ENCODE measurements at regions not wholly inside any gene's neighbourhood (a gene's known extent, or its start where the extent isn't known, plus 50 kb on each side); places are given as distances from the start of the nearest gene placed in this dataset.

GRCh38 chr1:219398815-219399396, 214.0 kb downstream of the ZC3H11B start:
- POLR2A ChIA-PET = no interaction called here
- Mint-ChIP-seq H3K4me1 (ENCODE audit: low read depth) (no peaks in the 10 kb centered on the region), H3K4me3 (no peak overlapping the region), H3K9me3 (peaks cover 30% of the 10 kb centered on the region), H3K27ac (no peak overlapping the region), H3K36me3 (ENCODE audit: low read depth) (no peaks in the 10 kb centered on the region), H3K27me3 (no peaks in the 10 kb centered on the region)
- TF ChIP-seq CTCF (IDR thresholded peaks at IDR 0.05) = no peak
- intact Hi-C loops (cut with micrococcal nuclease) = no loop called here
- ATAC-seq = no peak
- DNase-seq = no peak
- CTCF ChIA-PET = no interaction called here

- no peaks in the 10 kb centered on the region for H3K36me3 Mint-ChIP-seq (ENCODE audit: low read depth)
- no peak for TF ChIP-seq CTCF (IDR thresholded peaks at IDR 0.05)
- H3K27me3 Mint-ChIP-seq = no peaks in the 10 kb centered on the region
- DNase-seq = no peak
- H3K9me3 Mint-ChIP-seq = peaks cover 34% of the 10 kb centered on the region
- ChIA-PET CTCF (interaction anchor here (1.1 kb wide), 1 partner anchor 11 kb away, joined by 4 read pairs; no protein-coding TSS in a partner anchor), POLR2A (no interaction called here)
- no peak overlapping the region for H3K4me3 Mint-ChIP-seq
- H3K27ac Mint-ChIP-seq = no peak overlapping the region
- ATAC-seq = no peak
- intact Hi-C loops (cut with micrococcal nuclease) = no loop called here
- no peaks in the 10 kb centered on the region for H3K4me1 Mint-ChIP-seq (ENCODE audit: low read depth)
These were observed 215.4 kb downstream of the ZC3H11B start for GRCh38 chr1:219397511-219397910.

GRCh38 chr1:219391297-219391696, 217.6 kb downstream of the LYPLAL1 start:
- no peak overlapping the region for H3K27ac Mint-ChIP-seq
- POLR2A ChIA-PET = no interaction called here
- no peak overlapping the region for H3K4me3 Mint-ChIP-seq
- no peak for DNase-seq
- intact Hi-C loops (cut with micrococcal nuclease) = no loop called here
- H3K4me1 Mint-ChIP-seq (ENCODE audit: low read depth) = no peaks in the 10 kb centered on the region
- peaks cover 17% of the 10 kb centered on the region for H3K9me3 Mint-ChIP-seq
- ATAC-seq = no peak
- CTCF ChIA-PET = interaction anchor here (0.6 kb wide), 1 partner anchor 53 kb away, joined by 3 read pairs; no protein-coding TSS in a partner anchor
- TF ChIP-seq CTCF (IDR thresholded peaks at IDR 0.05) = no peak
- no peaks in the 10 kb centered on the region for H3K36me3 Mint-ChIP-seq (ENCODE audit: low read depth)
- H3K27me3 Mint-ChIP-seq = no peaks in the 10 kb centered on the region

- H3K4me3 Mint-ChIP-seq = no peak overlapping the region
- no peaks in the 10 kb centered on the region for H3K4me1 Mint-ChIP-seq (ENCODE audit: low read depth)
- CTCF ChIA-PET = no interaction called here
- H3K27me3 Mint-ChIP-seq = no peaks in the 10 kb centered on the region
- TF ChIP-seq CTCF (IDR thresholded peaks at IDR 0.05) = no peak
- H3K27ac Mint-ChIP-seq = no peak overlapping the region
- ATAC-seq (no peak), DNase-seq (no peak)
- POLR2A ChIA-PET = no interaction called here
- H3K9me3 Mint-ChIP-seq = no peaks in the 10 kb centered on the region
- H3K36me3 Mint-ChIP-seq (ENCODE audit: low read depth) = no peaks in the 10 kb centered on the region
- intact Hi-C loops (cut with micrococcal nuclease) = loop anchor here (10.0 kb wide), 1 partner anchor 182 kb away; no protein-coding TSS in a partner anchor
These were observed 213.5 kb downstream of the LYPLAL1 start for GRCh38 chr1:219387211-219387610.

GRCh38 chr1:219385787-219386427, 212.2 kb downstream of the LYPLAL1 start:
- H3K36me3 Mint-ChIP-seq (ENCODE audit: low read depth) = no peaks in the 10 kb centered on the region
- intact Hi-C loops (cut with micrococcal nuclease) = loop anchor here (10.0 kb wide), 1 partner anchor 181 kb away; no protein-coding TSS in a partner anchor
- DNase-seq (peak; percentile 59), ATAC-seq (peak; percentile 51)
- ChIA-PET CTCF (interaction anchor here (0.7 to 1.5 kb wide), 8 partner anchors 11 to 1056 kb away, joined by 3 to 5 read pairs (median 3); no protein-coding TSS in a partner anchor), POLR2A (no interaction called here)
- no peaks in the 10 kb centered on the region for H3K9me3 Mint-ChIP-seq
- no peaks in the 10 kb centered on the region for H3K4me1 Mint-ChIP-seq (ENCODE audit: low read depth)
- H3K27me3 Mint-ChIP-seq = no peaks in the 10 kb centered on the region
- peak; percentile 60 for TF ChIP-seq CTCF (IDR thresholded peaks at IDR 0.05)
- H3K4me3 Mint-ChIP-seq = no peak overlapping the region
- no peak overlapping the region for H3K27ac Mint-ChIP-seq

Measured in activated CD8-positive, alpha-beta T cell treated with anti-CD3 and anti-CD28 coated beads for 36 hours (primary cell).